ENCODE measurements at regions not wholly inside any gene's neighbourhood (a gene's known extent, or its start where the extent isn't known, plus 50 kb on each side); places are given as distances from the start of the nearest gene placed in this dataset.

DNA sequence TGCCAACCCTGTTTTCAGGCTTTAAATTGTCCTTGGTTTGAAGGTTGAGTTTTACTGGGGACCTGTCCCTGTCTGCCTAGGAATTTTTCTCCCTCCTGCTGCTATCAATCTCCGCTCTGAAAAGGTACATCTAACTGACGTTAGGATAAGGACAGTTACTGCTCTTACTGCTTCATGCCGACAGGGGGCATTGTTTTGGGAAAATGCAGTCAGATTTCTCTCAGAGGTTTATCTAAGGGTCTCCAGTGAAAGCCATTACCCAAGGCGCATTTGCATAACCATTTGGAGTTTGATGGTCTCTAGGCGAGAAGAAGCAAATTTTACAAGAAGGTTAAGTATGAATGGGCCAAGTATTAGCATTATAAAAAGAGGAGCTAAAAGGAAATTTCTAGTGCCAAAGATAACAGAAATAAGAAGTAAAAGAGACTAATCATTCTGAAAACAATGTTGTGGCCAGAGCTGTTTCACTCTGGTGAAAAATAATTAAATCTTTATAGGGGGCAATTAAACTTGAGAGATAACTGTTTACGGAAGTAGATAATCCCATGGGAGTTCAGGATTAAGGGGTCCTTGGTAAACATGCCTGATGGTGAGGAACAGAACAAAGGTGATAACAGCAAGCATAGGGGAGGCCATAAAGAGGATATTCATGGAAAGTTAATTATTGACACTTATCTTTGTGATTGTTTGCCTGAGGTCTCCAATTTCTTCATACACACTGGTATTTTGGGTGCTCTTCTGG is 605.0 kb downstream of the MTRR start:
- Histone ChIP-seq H3K4me3 (ENCODE audit: low read length) (peak overlapping the region; percentile 68), H3K4me1 (ENCODE audit: control insufficient read depth, insufficient read depth, low read length) (peaks cover 5% of the 10 kb centered on the region), H3K9ac (ENCODE audit: extremely low read depth, low read length, poor library complexity, severe bottlenecking) (no peak overlapping the region), H3K9me3 (ENCODE audit: control insufficient read depth, low read length) (peaks cover 55% of the 10 kb centered on the region), H3K27ac (ENCODE audit: low read depth, low read length) (no peak overlapping the region), H3K27me3 (ENCODE audit: control insufficient read depth, insufficient read depth, low read length, poor library complexity, severe bottlenecking) (peaks cover 15% of the 10 kb centered on the region), H3K36me3 (ENCODE audit: control insufficient read depth, insufficient read depth, low read length) (no peaks in the 10 kb centered on the region)
- peaks cover 21% of the 10 kb centered on the region for H3K4me1 Mint-ChIP-seq
- no peak overlapping the region for H3K4me3 Mint-ChIP-seq
- peak overlapping the region; percentile 16 for H3K27ac Mint-ChIP-seq
- WGBS, 2 experiments (ENCODE audit: insufficient coverage in 1 of 2, insufficient read length in 1 of 2): 43 to 67% methylated on average over 5 to 6 of the region's 6 CpGs
- H3K27me3 Mint-ChIP-seq (ENCODE audit: insufficient read depth): peaks cover 4% of the 10 kb centered on the region
- DNase-seq: peak; percentile 77
- peaks cover 3% of the 10 kb centered on the region for H3K36me3 Mint-ChIP-seq (ENCODE audit: low read depth)
- TF ChIP-seq, protein P1, sequence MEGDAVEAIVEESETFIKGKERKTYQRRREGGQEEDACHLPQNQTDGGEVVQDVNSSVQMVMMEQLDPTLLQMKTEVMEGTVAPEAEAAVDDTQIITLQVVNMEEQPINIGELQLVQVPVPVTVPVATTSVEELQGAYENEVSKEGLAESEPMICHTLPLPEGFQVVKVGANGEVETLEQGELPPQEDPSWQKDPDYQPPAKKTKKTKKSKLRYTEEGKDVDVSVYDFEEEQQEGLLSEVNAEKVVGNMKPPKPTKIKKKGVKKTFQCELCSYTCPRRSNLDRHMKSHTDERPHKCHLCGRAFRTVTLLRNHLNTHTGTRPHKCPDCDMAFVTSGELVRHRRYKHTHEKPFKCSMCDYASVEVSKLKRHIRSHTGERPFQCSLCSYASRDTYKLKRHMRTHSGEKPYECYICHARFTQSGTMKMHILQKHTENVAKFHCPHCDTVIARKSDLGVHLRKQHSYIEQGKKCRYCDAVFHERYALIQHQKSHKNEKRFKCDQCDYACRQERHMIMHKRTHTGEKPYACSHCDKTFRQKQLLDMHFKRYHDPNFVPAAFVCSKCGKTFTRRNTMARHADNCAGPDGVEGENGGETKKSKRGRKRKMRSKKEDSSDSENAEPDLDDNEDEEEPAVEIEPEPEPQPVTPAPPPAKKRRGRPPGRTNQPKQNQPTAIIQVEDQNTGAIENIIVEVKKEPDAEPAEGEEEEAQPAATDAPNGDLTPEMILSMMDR (conservative IDR thresholded peaks at IDR 0.05): peak; percentile 87
- peaks cover 47% of the 10 kb centered on the region for H3K9me3 Mint-ChIP-seq

GRCh38 chr5:8474569-8474930 is 605.6 kb downstream of the MTRR start:
- H3K4me3 Mint-ChIP-seq: no peak overlapping the region
- TF ChIP-seq, protein P1 (conservative IDR thresholded peaks at IDR 0.05): no peak
- H3K9me3 Mint-ChIP-seq: peaks cover 48% of the 10 kb centered on the region
- Histone ChIP-seq H3K4me3 (ENCODE audit: low read length) (no peak overlapping the region), H3K27me3 (ENCODE audit: control insufficient read depth, insufficient read depth, low read length, poor library complexity, severe bottlenecking) (peaks cover 15% of the 10 kb centered on the region), H3K9ac (ENCODE audit: extremely low read depth, low read length, poor library complexity, severe bottlenecking) (no peak overlapping the region), H3K9me3 (ENCODE audit: control insufficient read depth, low read length) (peaks cover 50% of the 10 kb centered on the region), H3K27ac (ENCODE audit: low read depth, low read length) (no peak overlapping the region), H3K36me3 (ENCODE audit: control insufficient read depth, insufficient read depth, low read length) (no peaks in the 10 kb centered on the region), H3K4me1 (ENCODE audit: control insufficient read depth, insufficient read depth, low read length) (peaks cover 5% of the 10 kb centered on the region)
- DNase-seq: no peak
- H3K27ac Mint-ChIP-seq: peak overlapping the region; percentile 16
- H3K4me1 Mint-ChIP-seq: peaks cover 21% of the 10 kb centered on the region
- peaks cover 3% of the 10 kb centered on the region for H3K36me3 Mint-ChIP-seq (ENCODE audit: low read depth)
- peaks cover 4% of the 10 kb centered on the region for H3K27me3 Mint-ChIP-seq (ENCODE audit: insufficient read depth)
- no CpG with 5 or more reads among the region's 1 CpG for WGBS, 2 experiments (ENCODE audit: insufficient coverage in 1 of 2, insufficient read length in 1 of 2)

- no CpG with 5 or more reads among the region's 2 CpGs for WGBS, 2 experiments (ENCODE audit: insufficient coverage in 1 of 2, insufficient read length in 1 of 2)
- DNase-seq: no peak
- Histone ChIP-seq H3K9me3 (ENCODE audit: control insufficient read depth, low read length) (peaks cover 51% of the 10 kb centered on the region), H3K36me3 (ENCODE audit: control insufficient read depth, insufficient read depth, low read length) (no peaks in the 10 kb centered on the region), H3K27me3 (ENCODE audit: control insufficient read depth, insufficient read depth, low read length, poor library complexity, severe bottlenecking) (peaks cover 15% of the 10 kb centered on the region), H3K9ac (ENCODE audit: extremely low read depth, low read length, poor library complexity, severe bottlenecking) (no peak overlapping the region), H3K27ac (ENCODE audit: low read depth, low read length) (no peak overlapping the region), H3K4me1 (ENCODE audit: control insufficient read depth, insufficient read depth, low read length) (peaks cover 5% of the 10 kb centered on the region), H3K4me3 (ENCODE audit: low read length) (no peak overlapping the region)
- H3K27me3 Mint-ChIP-seq (ENCODE audit: insufficient read depth): peaks cover 4% of the 10 kb centered on the region
- H3K4me1 Mint-ChIP-seq: peaks cover 21% of the 10 kb centered on the region
- peaks cover 49% of the 10 kb centered on the region for H3K9me3 Mint-ChIP-seq
- H3K27ac Mint-ChIP-seq: no peak overlapping the region
- no peak overlapping the region for H3K4me3 Mint-ChIP-seq
- TF ChIP-seq, protein P1 (conservative IDR thresholded peaks at IDR 0.05): no peak
- no peaks in the 10 kb centered on the region for H3K36me3 Mint-ChIP-seq (ENCODE audit: low read depth)
Measured at GRCh38 chr5:8478326-8478725, 609.4 kb downstream of the MTRR start.

Data from endodermal cell (in vitro differentiated cells).